MCF 10A (cell line): ENCODE measurements at regions not wholly inside any gene's neighbourhood (a gene's known extent, or its start where the extent isn't known, plus 50 kb on each side); places are given as distances from the start of the nearest gene placed in this dataset.

Experiments used
- BruUV-seq: library from RNA; stranded (reverse); fragments of 400-500 nt; replicated peaks from 2 replicates; lab custom pipeline; 2021; lab: Mats Ljungman, UMichigan
- CTCF ChIA-PET: fragments of 300-600 bp; sonication (Branson Sonifier 250); formaldehyde crosslinking; extraction: SDS; loops from one replicate; lab custom pipeline; 2021; ENCODE audit warnings: antibody characterized with exemption, inconsistent platforms; lab: Yijun Ruan, JAX
- POLR2A ChIA-PET: fragments of 300-600, 350-650 bp; sonication (Branson Sonifier 250); formaldehyde crosslinking; extraction: SDS; loops from one replicate; lab custom pipeline; 2020; ENCODE audit warnings: antibody characterized with exemption, inconsistent platforms; lab: Yijun Ruan, JAX
- DNase-seq: peaks from one replicate; pipeline ENCODE4 v3.0.0-alpha.2; 2018; ENCODE audit not compliant: unreplicated experiment
- H3K27ac Mint-ChIP-seq: one replicate; pipeline ENCODE4 v1.8.0; 2022; ENCODE audit warnings: mild to moderate bottlenecking, low read depth, mixed read lengths; ENCODE audit not compliant: unreplicated experiment
- H3K27me3 Mint-ChIP-seq: one replicate; pipeline ENCODE4 v1.8.0; 2022; ENCODE audit warnings: mixed read lengths; ENCODE audit not compliant: insufficient read depth, unreplicated experiment
- H3K36me3 Mint-ChIP-seq: one replicate; pipeline ENCODE4 v1.8.0; 2022; ENCODE audit warnings: mild to moderate bottlenecking, moderate library complexity, mixed read lengths; ENCODE audit not compliant: insufficient read depth, unreplicated experiment
- H3K4me1 Mint-ChIP-seq: one replicate; pipeline ENCODE4 v1.8.0; 2022; ENCODE audit warnings: mixed read lengths; ENCODE audit not compliant: insufficient read depth, unreplicated experiment
- H3K4me3 Mint-ChIP-seq: one replicate; pipeline ENCODE4 v1.8.0; 2022; ENCODE audit warnings: mild to moderate bottlenecking, moderate library complexity, mixed read lengths; ENCODE audit not compliant: unreplicated experiment
- H3K9me3 Mint-ChIP-seq: one replicate; pipeline ENCODE4 v1.8.0; 2022; ENCODE audit warnings: mixed read lengths; ENCODE audit not compliant: unreplicated experiment
- CTCF ChIP-seq: fragments of 200-600 bp; IDR thresholded peaks from one replicate; pipeline ENCODE4 v1.8.0; 2022; ENCODE audit warnings: antibody characterized with exemption, mild to moderate bottlenecking; ENCODE audit not compliant: unreplicated experiment
- intact Hi-C: fragments of 100-400 bp; cut with micrococcal nuclease; formaldehyde crosslinking; loops from 2 replicates; pipeline ENCODE4 v1.14.1; 2022

GRCh38 chr17:14460516-14461226, 159.8 kb downstream of the HS3ST3B1 start:
- H3K9me3 Mint-ChIP-seq, result no peaks in the 10 kb centered on the region
- no peaks in the 10 kb centered on the region for H3K27me3 Mint-ChIP-seq
- no peak for TF ChIP-seq CTCF
- CTCF ChIA-PET, result no interaction called here
- POLR2A ChIA-PET, result interaction anchor here (0.6 kb wide), 1 partner anchor 407 kb away, joined by 3 read pairs; no protein-coding TSS in a partner anchor
- DNase-seq, result no peak
- no peak overlapping the region for H3K27ac Mint-ChIP-seq
- BruUV-seq, result no TSS peak
- intact Hi-C loops, result no loop called here
- H3K36me3 Mint-ChIP-seq, result no peaks in the 10 kb centered on the region
- no peak overlapping the region for H3K4me3 Mint-ChIP-seq
- H3K4me1 Mint-ChIP-seq, result peaks cover 12% of the 10 kb centered on the region

- Mint-ChIP-seq H3K36me3 (no peaks in the 10 kb centered on the region), H3K4me1 (peaks cover 7% of the 10 kb centered on the region), H3K9me3 (no peaks in the 10 kb centered on the region), H3K27me3 (no peaks in the 10 kb centered on the region), H3K4me3 (no peak overlapping the region), H3K27ac (no peak overlapping the region)
- intact Hi-C loops, result no loop called here
- no TSS peak for BruUV-seq
- POLR2A ChIA-PET, result interaction anchor here (0.6 kb wide), 1 partner anchor 406 kb away, joined by 3 read pairs; no protein-coding TSS in a partner anchor
- TF ChIP-seq CTCF, result no peak
- no peak for DNase-seq
- CTCF ChIA-PET, result no interaction called here
Measured at GRCh38 chr17:14459955-14460354, 159.1 kb downstream of the HS3ST3B1 start.

DNA sequence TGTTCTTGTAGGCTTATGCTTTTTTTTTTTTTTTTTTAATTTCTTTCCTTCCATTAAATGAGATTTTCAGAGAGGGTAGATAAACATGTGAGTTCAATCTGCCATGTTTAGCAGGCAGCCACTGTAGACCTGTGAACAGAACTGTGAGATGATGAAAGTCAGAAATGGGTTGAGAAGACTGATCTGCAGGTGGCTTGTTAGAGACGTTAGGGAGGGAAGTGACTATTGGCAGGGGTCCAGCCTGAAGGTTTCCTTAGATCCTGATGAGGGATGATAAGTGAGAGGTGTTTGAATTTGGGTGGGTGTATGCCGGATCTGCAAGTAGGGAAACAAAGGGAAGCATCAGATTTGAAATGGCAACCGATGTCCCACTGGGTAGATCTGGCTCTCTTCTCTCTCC, 157.8 kb downstream of the HS3ST3B1 start:
- H3K4me3 Mint-ChIP-seq, result no peak overlapping the region
- no peak overlapping the region for H3K27ac Mint-ChIP-seq
- no peak for TF ChIP-seq CTCF
- no peaks in the 10 kb centered on the region for H3K4me1 Mint-ChIP-seq
- no peaks in the 10 kb centered on the region for H3K36me3 Mint-ChIP-seq
- POLR2A ChIA-PET, result no interaction called here
- no peaks in the 10 kb centered on the region for H3K27me3 Mint-ChIP-seq
- H3K9me3 Mint-ChIP-seq, result no peaks in the 10 kb centered on the region
- intact Hi-C loops, result no loop called here
- DNase-seq, result no peak
- CTCF ChIA-PET, result no interaction called here
- no TSS peak for BruUV-seq

GRCh38 chr17:14454746-14455145, 153.9 kb downstream of the HS3ST3B1 start:
- no peak for DNase-seq
- no peaks in the 10 kb centered on the region for H3K9me3 Mint-ChIP-seq
- no peaks in the 10 kb centered on the region for H3K27me3 Mint-ChIP-seq
- no peaks in the 10 kb centered on the region for H3K4me1 Mint-ChIP-seq
- no peak overlapping the region for H3K27ac Mint-ChIP-seq
- POLR2A ChIA-PET, result no interaction called here
- no peaks in the 10 kb centered on the region for H3K36me3 Mint-ChIP-seq
- CTCF ChIA-PET, result no interaction called here
- intact Hi-C loops, result no loop called here
- H3K4me3 Mint-ChIP-seq, result no peak overlapping the region
- TF ChIP-seq CTCF, result no peak
- no TSS peak for BruUV-seq
